ENCODE measurements at regions not wholly inside any gene's neighbourhood (a gene's known extent, or its start where the extent isn't known, plus 50 kb on each side); places are given as distances from the start of the nearest gene placed in this dataset.

GRCh38 chr2:182621191-182621590, 94.9 kb upstream of the DNAJC10 start:
- Histone ChIP-seq H3K27ac (ENCODE audit: low read length) (no peak overlapping the region), H3K4me1 (ENCODE audit: insufficient read depth, low read length) (no peaks in the 10 kb centered on the region), H3K27me3 (ENCODE audit: insufficient read depth, low read length, poor library complexity) (peaks cover 6% of the 10 kb centered on the region), H2AFZ (ENCODE audit: low read depth, low read length) (no peak overlapping the region), H3K4me2 (ENCODE audit: insufficient read depth, low read length) (no peak overlapping the region), H3K79me2 (ENCODE audit: insufficient read depth, low read length) (no peaks in the 10 kb centered on the region), H4K20me1 (ENCODE audit: insufficient read depth, low read length) (no peaks in the 10 kb centered on the region), H3K36me3 (ENCODE audit: insufficient read depth, low read length) (no peaks in the 10 kb centered on the region), H3K9me3 (ENCODE audit: insufficient read depth, low read length, severe bottlenecking) (no peaks in the 10 kb centered on the region), H3K4me3 (ENCODE audit: low read depth in 1 of 2, low read length in 2 of 2) (no peak overlapping the region), H3K9ac (ENCODE audit: low read depth, low read length) (no peak overlapping the region)
- ATAC-seq (ENCODE audit: insufficient read depth, low read depth) (no peak), DNase-seq (no peak)
- no peak for TF ChIP-seq EZH2 (IDR thresholded peaks at IDR 0.05; ENCODE audit: borderline replicate concordance, low read depth, low read length, severe bottlenecking)
- TF ChIP-seq, protein P1, sequence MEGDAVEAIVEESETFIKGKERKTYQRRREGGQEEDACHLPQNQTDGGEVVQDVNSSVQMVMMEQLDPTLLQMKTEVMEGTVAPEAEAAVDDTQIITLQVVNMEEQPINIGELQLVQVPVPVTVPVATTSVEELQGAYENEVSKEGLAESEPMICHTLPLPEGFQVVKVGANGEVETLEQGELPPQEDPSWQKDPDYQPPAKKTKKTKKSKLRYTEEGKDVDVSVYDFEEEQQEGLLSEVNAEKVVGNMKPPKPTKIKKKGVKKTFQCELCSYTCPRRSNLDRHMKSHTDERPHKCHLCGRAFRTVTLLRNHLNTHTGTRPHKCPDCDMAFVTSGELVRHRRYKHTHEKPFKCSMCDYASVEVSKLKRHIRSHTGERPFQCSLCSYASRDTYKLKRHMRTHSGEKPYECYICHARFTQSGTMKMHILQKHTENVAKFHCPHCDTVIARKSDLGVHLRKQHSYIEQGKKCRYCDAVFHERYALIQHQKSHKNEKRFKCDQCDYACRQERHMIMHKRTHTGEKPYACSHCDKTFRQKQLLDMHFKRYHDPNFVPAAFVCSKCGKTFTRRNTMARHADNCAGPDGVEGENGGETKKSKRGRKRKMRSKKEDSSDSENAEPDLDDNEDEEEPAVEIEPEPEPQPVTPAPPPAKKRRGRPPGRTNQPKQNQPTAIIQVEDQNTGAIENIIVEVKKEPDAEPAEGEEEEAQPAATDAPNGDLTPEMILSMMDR (IDR thresholded peaks at IDR 0.05; ENCODE audit: borderline replicate concordance, extremely low read depth, low read length, poor library complexity, severe bottlenecking): no peak

- Histone ChIP-seq H3K4me1 (ENCODE audit: insufficient read depth, low read length) (no peaks in the 10 kb centered on the region), H3K9me3 (ENCODE audit: insufficient read depth, low read length, severe bottlenecking) (no peaks in the 10 kb centered on the region), H2AFZ (ENCODE audit: low read depth, low read length) (no peak overlapping the region), H3K9ac (ENCODE audit: low read depth, low read length) (no peak overlapping the region), H3K36me3 (ENCODE audit: insufficient read depth, low read length) (no peaks in the 10 kb centered on the region), H3K27me3 (ENCODE audit: insufficient read depth, low read length, poor library complexity) (peaks cover 6% of the 10 kb centered on the region), H3K4me3 (ENCODE audit: low read depth in 1 of 2, low read length in 2 of 2) (no peak overlapping the region), H3K4me2 (ENCODE audit: insufficient read depth, low read length) (no peak overlapping the region), H3K79me2 (ENCODE audit: insufficient read depth, low read length) (no peaks in the 10 kb centered on the region), H3K27ac (ENCODE audit: low read length) (no peak overlapping the region), H4K20me1 (ENCODE audit: insufficient read depth, low read length) (no peaks in the 10 kb centered on the region)
- no peak for ATAC-seq (ENCODE audit: insufficient read depth, low read depth)
- TF ChIP-seq, protein P1 (IDR thresholded peaks at IDR 0.05; ENCODE audit: borderline replicate concordance, extremely low read depth, low read length, poor library complexity, severe bottlenecking): no peak
- no peak for TF ChIP-seq EZH2 (IDR thresholded peaks at IDR 0.05; ENCODE audit: borderline replicate concordance, low read depth, low read length, severe bottlenecking)
- DNase-seq: no peak
Measured at GRCh38 chr2:182621810-182622209, 94.2 kb upstream of the DNAJC10 start.

DNA sequence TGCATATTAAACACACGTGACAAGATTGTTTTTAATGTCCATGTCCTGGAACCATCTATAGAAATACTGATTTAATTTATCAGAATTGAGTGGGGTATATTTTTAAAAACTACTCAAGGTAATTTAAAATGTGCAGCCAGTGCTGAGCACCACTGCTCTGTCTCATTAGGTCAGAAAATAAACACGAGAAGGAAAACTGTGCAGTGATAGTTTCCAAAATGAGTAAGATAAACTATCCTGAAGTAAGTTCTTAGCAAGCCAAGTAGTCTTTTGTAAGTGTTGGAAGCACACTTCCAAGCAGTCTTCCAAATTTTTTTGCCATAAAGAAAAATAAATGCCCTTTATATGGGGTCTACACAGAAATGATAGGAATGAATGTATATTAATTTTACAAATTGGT, 93.8 kb upstream of the DNAJC10 start:
- Histone ChIP-seq H3K9ac (ENCODE audit: low read depth, low read length) (no peak overlapping the region), H3K4me3 (ENCODE audit: low read depth in 1 of 2, low read length in 2 of 2) (no peak overlapping the region), H3K79me2 (ENCODE audit: insufficient read depth, low read length) (no peaks in the 10 kb centered on the region), H3K4me2 (ENCODE audit: insufficient read depth, low read length) (no peak overlapping the region), H3K27me3 (ENCODE audit: insufficient read depth, low read length, poor library complexity) (peaks cover 6% of the 10 kb centered on the region), H2AFZ (ENCODE audit: low read depth, low read length) (no peak overlapping the region), H3K9me3 (ENCODE audit: insufficient read depth, low read length, severe bottlenecking) (no peaks in the 10 kb centered on the region), H3K4me1 (ENCODE audit: insufficient read depth, low read length) (no peaks in the 10 kb centered on the region), H3K27ac (ENCODE audit: low read length) (no peak overlapping the region), H3K36me3 (ENCODE audit: insufficient read depth, low read length) (no peaks in the 10 kb centered on the region), H4K20me1 (ENCODE audit: insufficient read depth, low read length) (no peaks in the 10 kb centered on the region)
- no peak for TF ChIP-seq EZH2 (IDR thresholded peaks at IDR 0.05; ENCODE audit: borderline replicate concordance, low read depth, low read length, severe bottlenecking)
- no peak for ATAC-seq (ENCODE audit: insufficient read depth, low read depth)
- DNase-seq: no peak

DNA sequence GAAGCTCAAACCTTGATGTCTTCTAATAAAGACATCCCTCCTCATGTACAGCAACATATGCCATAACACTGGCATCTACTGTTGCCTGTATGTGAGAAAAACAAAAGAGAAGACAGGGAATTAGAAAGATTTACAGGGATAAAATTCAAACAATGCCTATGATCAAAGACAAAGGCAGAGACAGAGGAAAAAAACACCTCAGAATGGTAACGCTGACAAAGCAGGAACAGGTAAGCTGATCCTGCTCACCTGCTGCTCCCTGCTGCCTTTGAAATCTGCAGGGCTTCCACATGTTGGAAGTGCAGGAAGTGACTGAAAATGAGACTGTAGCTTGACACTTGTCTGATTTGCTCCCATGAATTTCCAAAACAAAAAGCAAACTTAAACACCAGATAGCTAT, 90.2 kb upstream of the DNAJC10 start:
- Histone ChIP-seq H3K79me2 (ENCODE audit: insufficient read depth, low read length) (no peaks in the 10 kb centered on the region), H3K36me3 (ENCODE audit: insufficient read depth, low read length) (no peaks in the 10 kb centered on the region), H3K4me3 (ENCODE audit: low read depth in 1 of 2, low read length in 2 of 2) (no peak overlapping the region), H4K20me1 (ENCODE audit: insufficient read depth, low read length) (no peaks in the 10 kb centered on the region), H3K9me3 (ENCODE audit: insufficient read depth, low read length, severe bottlenecking) (no peaks in the 10 kb centered on the region), H2AFZ (ENCODE audit: low read depth, low read length) (no peak overlapping the region), H3K27me3 (ENCODE audit: insufficient read depth, low read length, poor library complexity) (peaks cover 6% of the 10 kb centered on the region), H3K4me2 (ENCODE audit: insufficient read depth, low read length) (no peak overlapping the region), H3K27ac (ENCODE audit: low read length) (no peak overlapping the region), H3K9ac (ENCODE audit: low read depth, low read length) (no peak overlapping the region), H3K4me1 (ENCODE audit: insufficient read depth, low read length) (no peaks in the 10 kb centered on the region)
- ATAC-seq (ENCODE audit: insufficient read depth, low read depth) (no peak), DNase-seq (no peak)
- TF ChIP-seq EZH2 (IDR thresholded peaks at IDR 0.05; ENCODE audit: borderline replicate concordance, low read depth, low read length, severe bottlenecking): no peak
- TF ChIP-seq, protein P1 (IDR thresholded peaks at IDR 0.05; ENCODE audit: borderline replicate concordance, extremely low read depth, low read length, poor library complexity, severe bottlenecking): no peak

All from DND-41 (cell line).